WI38 (cell line): ENCODE measurements at regions not wholly inside any gene's neighbourhood (a gene's known extent, or its start where the extent isn't known, plus 50 kb on each side); places are given as distances from the start of the nearest gene placed in this dataset.
"Not testable (repeated sequence)": the region's sequence is repeated elsewhere in the genome, so short reads cannot be mapped to it uniquely, and the experiment has no call there.

Experiments used
- H3K4me3 ChIP-seq: 2 replicates; pipeline ENCODE4 v1.5.1; 2011; ENCODE audit warnings: low read depth, mild to moderate bottlenecking, control low read depth, low read length
- CTCF ChIP-seq: IDR thresholded peaks from 2 replicates; pipeline ENCODE4 v1.5.1; 2012; ENCODE audit warnings: low read depth, mild to moderate bottlenecking, control low read depth, low read length

GRCh38 chr16:29156511-29156910, 171.7 kb downstream of the LAT start:
- H3K4me3 ChIP-seq, result no peak overlapping the region
- no peak for TF ChIP-seq CTCF

GRCh38 chr16:29155866-29156200, 171.0 kb downstream of the LAT start:
- not testable (repeated sequence) for H3K4me3 ChIP-seq

GRCh38 chr16:29155131-29155865, 170.4 kb downstream of the LAT start:
- H3K4me3 ChIP-seq, result not testable (repeated sequence)

GRCh38 chr16:29154676-29155121, 169.8 kb downstream of the LAT start:
- no peak for TF ChIP-seq CTCF
- H3K4me3 ChIP-seq, result no peak overlapping the region

GRCh38 chr16:29154088-29154487, 169.2 kb downstream of the LAT start:
- H3K4me3 ChIP-seq, result no peak overlapping the region
- TF ChIP-seq CTCF, result no peak

GRCh38 chr16:29153307-29153706, 168.5 kb downstream of the LAT start:
- not testable (repeated sequence) for H3K4me3 ChIP-seq

GRCh38 chr16:29152544-29153031, 167.7 kb downstream of the LAT start:
- not testable (repeated sequence) for H3K4me3 ChIP-seq

GRCh38 chr16:29151317-29151716, 166.5 kb downstream of the LAT start:
- TF ChIP-seq CTCF, result no peak
- no peak overlapping the region for H3K4me3 ChIP-seq

GRCh38 chr16:29149912-29150311, 165.1 kb downstream of the LAT start:
- not testable (repeated sequence) for H3K4me3 ChIP-seq

GRCh38 chr16:29148867-29149272, 164.0 kb downstream of the LAT start:
- TF ChIP-seq CTCF, result no peak
- no peak overlapping the region for H3K4me3 ChIP-seq
